H1 (cell line): ENCODE measurements at regions not wholly inside any gene's neighbourhood (a gene's known extent, or its start where the extent isn't known, plus 50 kb on each side); places are given as distances from the start of the nearest gene placed in this dataset.

ENCODE experiments used
- CTCF ChIA-PET: fragments of 300-600 bp; sonication (Branson Sonifier 250); formaldehyde crosslinking; loops from one replicate; lab custom pipeline; 2021; ENCODE audit not compliant: partially characterized antibody; lab: Charles Lee
- POLR2A ChIA-PET: fragments of 300-600 bp; sonication (Branson Sonifier 250); formaldehyde crosslinking; loops from one replicate; lab custom pipeline; 2021; ENCODE audit warnings: inconsistent platforms; ENCODE audit not compliant: partially characterized antibody; lab: Charles Lee
- DNase-seq, 2 experiments: peaks; one replicate each; pipeline versions ENCODE4 v3.0.0 to v3.0.0-alpha.2; 2010 to 2022; ENCODE audit warnings: low spot score in 2 of 2, low read depth in 1 of 2, mixed read lengths in 1 of 2
- FAIRE-seq: peaks from 2 replicates; lab custom pipeline; 2011; peaks lifted over from hg19 to GRCh38; lab: Jason Lieb, UNC
- H2AFZ ChIP-seq: 2 replicates; pipeline ENCODE4 v1.8.1; 2012; ENCODE audit warnings: low read length, inconsistent platforms
- H2AK5ac ChIP-seq: 2 replicates; pipeline ENCODE4 v1.6.1; 2013; ENCODE audit warnings: low read depth, low read length
- H2BK120ac ChIP-seq: replicated peaks from 2 replicates; pipeline ENCODE3; 2013; ENCODE audit warnings: low read depth, low read length, inconsistent platforms
- H2BK12ac ChIP-seq: 2 replicates; pipeline ENCODE4 v1.6.1; 2013; ENCODE audit warnings: low read depth, low read length
- H2BK15ac ChIP-seq: 2 replicates; pipeline ENCODE4 v1.6.1; 2013; ENCODE audit warnings: low read length
- H2BK20ac ChIP-seq: 2 replicates; pipeline ENCODE4 v1.6.1; 2013; ENCODE audit warnings: low read length
- H2BK5ac ChIP-seq: 2 replicates; pipeline ENCODE4 v1.6.1; 2013; ENCODE audit warnings: low read depth, low read length
- H3K14ac ChIP-seq: 2 replicates; pipeline ENCODE4 v1.6.1; 2013; ENCODE audit warnings: inconsistent platforms; ENCODE audit not compliant: insufficient read length
- H3K18ac ChIP-seq: 2 replicates; pipeline ENCODE4 v1.6.1; 2013; ENCODE audit warnings: low read length; ENCODE audit errors: extremely low read depth
- H3K23ac ChIP-seq: 2 replicates; pipeline ENCODE4 v1.6.1; 2013; ENCODE audit warnings: inconsistent platforms; ENCODE audit not compliant: insufficient read length
- H3K23me2 ChIP-seq: 2 replicates; pipeline ENCODE4 v1.6.1; 2013; ENCODE audit warnings: low read depth, low read length
- H3K27ac ChIP-seq: 2 replicates; pipeline ENCODE4 v1.6.1; 2011; ENCODE audit warnings: low read depth, low read length, inconsistent platforms
- H3K27me3 ChIP-seq, 4 experiments: replicated peaks in 1 of 4; 1 replicate in 1 of 4; 2 replicates in 3 of 4; pipeline versions ENCODE4 v1.6.1 to v1.8.1; 2011 to 2013; ENCODE audit warnings: low read length in 3 of 4, mild to moderate bottlenecking in 3 of 4, inconsistent platforms in 2 of 4, mixed read lengths in 2 of 4, moderate library complexity in 1 of 4; ENCODE audit not compliant: control insufficient read depth in 3 of 4, insufficient read depth in 3 of 4; ENCODE audit errors: extremely low read depth in 1 of 4
- H3K36me3 ChIP-seq, 4 experiments: 2 replicates each; pipeline versions ENCODE4 v1.6.1 to v1.8.1; 2011 to 2013; ENCODE audit warnings: mild to moderate bottlenecking in 4 of 4, low read length in 3 of 4, moderate library complexity in 2 of 4, control low read depth in 1 of 4, inconsistent platforms in 1 of 4; ENCODE audit not compliant: insufficient read depth in 4 of 4, control insufficient read depth in 2 of 4
- H3K4ac ChIP-seq: replicated peaks from 2 replicates; pipeline ENCODE3; 2013; ENCODE audit warnings: low read length, low read depth, mixed read lengths, inconsistent platforms; ENCODE audit not compliant: insufficient read length
- H3K4me1 ChIP-seq, 4 experiments: replicated peaks in 1 of 4; 1 replicate in 1 of 4; 2 replicates in 3 of 4; pipeline versions ENCODE4 v1.6.1 to v1.8.1; 2011 to 2013; ENCODE audit warnings: low read length in 3 of 4, inconsistent platforms in 2 of 4, mixed read lengths in 1 of 4; ENCODE audit not compliant: insufficient read depth in 4 of 4, control insufficient read depth in 3 of 4
- H3K4me2 ChIP-seq, 2 experiments: 2 replicates each; pipeline versions ENCODE4 v1.6.1 to v1.8.1; 2011 to 2013; ENCODE audit warnings: low read depth in 2 of 2, low read length in 2 of 2, control low read depth in 1 of 2, inconsistent platforms in 1 of 2, mild to moderate bottlenecking in 1 of 2; ENCODE audit not compliant: insufficient read depth in 1 of 2
- H3K4me3 ChIP-seq, 4 experiments: fragments of 200-600, 300-600 bp in 1 of 4; sonication (generic), shearing (Covaris generic), sonication (Bioruptor Twin) in 1 of 4; 2 replicates each; pipeline versions ENCODE4 v1.5.1 to v1.8.1; 2011 to 2016; ENCODE audit warnings: low read length in 4 of 4, low read depth in 3 of 4, control low read depth in 2 of 4, inconsistent platforms in 2 of 4, mild to moderate bottlenecking in 2 of 4, mixed read lengths in 1 of 4, moderate library complexity in 1 of 4; ENCODE audit not compliant: insufficient read depth in 2 of 4; ENCODE audit errors: extremely low read depth in 1 of 4
- H3K56ac ChIP-seq: replicated peaks from 2 replicates; pipeline ENCODE3; 2013; ENCODE audit warnings: low read depth, mild to moderate bottlenecking, mixed read lengths, low read length, inconsistent platforms; ENCODE audit not compliant: insufficient read length
- H3K79me1 ChIP-seq: 2 replicates; pipeline ENCODE4 v1.6.1; 2013; ENCODE audit warnings: low read depth, low read length, control low read depth
- H3K79me2 ChIP-seq, 2 experiments: 2 replicates each; pipeline versions ENCODE4 v1.6.1 to v1.8.1; 2012 to 2013; ENCODE audit warnings: low read length in 2 of 2, mild to moderate bottlenecking in 2 of 2, inconsistent platforms in 1 of 2; ENCODE audit not compliant: insufficient read depth in 2 of 2, control insufficient read depth in 1 of 2
- H3K9ac ChIP-seq, 4 experiments: replicated peaks in 1 of 4; 1 replicate in 1 of 4; 2 replicates in 3 of 4; pipeline versions ENCODE4 v1.6.1 to v1.8.1; 2011 to 2013; ENCODE audit warnings: low read depth in 3 of 4, low read length in 3 of 4, control low read depth in 2 of 4, mild to moderate bottlenecking in 2 of 4, moderate library complexity in 2 of 4, inconsistent platforms in 1 of 4; ENCODE audit errors: extremely low read depth in 1 of 4
- H3K9me3 ChIP-seq, 2 experiments: 2 replicates each; pipeline versions ENCODE4 v1.6.1 to v1.8.1; 2012 to 2013; ENCODE audit warnings: mild to moderate bottlenecking in 2 of 2, moderate library complexity in 2 of 2, control low read depth in 1 of 2, inconsistent platforms in 1 of 2, low read depth in 1 of 2, low read length in 1 of 2, mixed read lengths in 1 of 2; ENCODE audit not compliant: insufficient read depth in 2 of 2
- H4K20me1 ChIP-seq, 2 experiments: replicated peaks in 1 of 2; 2 replicates each; pipeline versions ENCODE3 to v1.8.1; 2011 to 2013; ENCODE audit warnings: inconsistent platforms in 2 of 2, low read length in 2 of 2, mild to moderate bottlenecking in 1 of 2; ENCODE audit not compliant: insufficient read depth in 2 of 2, control insufficient read depth in 1 of 2
- H4K5ac ChIP-seq: 2 replicates; pipeline ENCODE4 v1.6.1; 2013; ENCODE audit warnings: low read length, low read depth, mixed read lengths, inconsistent platforms; ENCODE audit not compliant: insufficient read length
- H4K8ac ChIP-seq: 2 replicates; pipeline ENCODE4 v1.8.0; 2013; ENCODE audit warnings: mild to moderate bottlenecking, moderate library complexity, low read length, inconsistent platforms; ENCODE audit not compliant: insufficient read depth; ENCODE audit errors: extremely low read depth
- H4K91ac ChIP-seq: replicated peaks from 2 replicates; pipeline ENCODE3; 2013; ENCODE audit warnings: low read length, mixed read lengths, inconsistent platforms; ENCODE audit not compliant: insufficient read length
- CBX5 ChIP-seq: fragments of 300-800, 300-1000 bp; sonication (generic); IDR thresholded peaks from 2 replicates; pipeline ENCODE4 v1.7.1; 2016; ENCODE audit warnings: antibody characterized with exemption, low read length, low read depth
- GTF2F1 ChIP-seq: IDR thresholded peaks from 2 replicates; pipeline ENCODE4 v1.6.1; 2012; ENCODE audit warnings: low read depth, low read length, improper control_type of control experiment, borderline replicate concordance
- POLR2AphosphoS5 ChIP-seq: IDR thresholded peaks from 2 replicates; pipeline ENCODE4 v1.6.1; 2011; ENCODE audit warnings: low read depth, low read length
- SIRT6 ChIP-seq: IDR thresholded peaks from one replicate; pipeline ENCODE4 v1.7.1; 2012; ENCODE audit warnings: low read length, inconsistent platforms
- SUZ12 ChIP-seq: fragments of 200-600 bp; sonication (generic); IDR thresholded peaks from 2 replicates; pipeline ENCODE4 v1.6.1; 2012; ENCODE audit warnings: mild to moderate bottlenecking, inconsistent platforms, low read length, moderate library complexity, mixed read lengths
- TAF1 ChIP-seq: IDR thresholded peaks from 2 replicates; pipeline ENCODE4 v1.6.1; 2011; ENCODE audit warnings: mild to moderate bottlenecking, low read depth, low read length
- WGBS, 2 experiments: shearing (Covaris generic) in 1 of 2; methylation state at CpG; one replicate each; pipeline versions ENCODE4 v1.1.6 to v1.1.7; 2013 to 2015; ENCODE audit warnings: low lambda C conversion rate in 2 of 2, mixed read lengths in 2 of 2, inconsistent platforms in 1 of 2, low coverage in 1 of 2, missing lambda C conversion rate in 1 of 2; ENCODE audit not compliant: insufficient replicate concordance in 2 of 2, insufficient coverage in 1 of 2, insufficient read length in 1 of 2; ENCODE audit errors: extremely low coverage in 1 of 2, missing lambda C conversion rate in 1 of 2; 5-methylcytosine and 5-hydroxymethylcytosine counted together

- Histone ChIP-seq H3K56ac (no peak overlapping the region), H3K4me1 (no peaks in the 10 kb centered on the region), H3K79me1 (no peaks in the 10 kb centered on the region), H4K91ac (no peak overlapping the region), H2BK20ac (no peak overlapping the region), H2BK15ac (no peak overlapping the region), H3K4me3 (no peak overlapping the region), H3K27me3 (no peaks in the 10 kb centered on the region), H2BK120ac (no peak overlapping the region), H4K8ac (no peak overlapping the region), H3K9me3 (no peaks in the 10 kb centered on the region), H3K79me2 (no peaks in the 10 kb centered on the region), H3K27ac (no peak overlapping the region), H3K36me3 (no peaks in the 10 kb centered on the region), H3K14ac (no peak overlapping the region), H2AFZ (0 out of 2 replicates have a peak overlapping the region, but pooled peaks have one; percentile 55), H3K9ac (no peak overlapping the region), H2AK5ac (no peak overlapping the region), H4K5ac (no peak overlapping the region), H3K23me2 (no peaks in the 10 kb centered on the region), H3K18ac (no peak overlapping the region), H2BK12ac (no peak overlapping the region), H3K4me2 (no peak overlapping the region), H3K4ac (no peak overlapping the region), H3K23ac (no peak overlapping the region), H4K20me1 (no peaks in the 10 kb centered on the region), H2BK5ac (no peak overlapping the region)
- TF ChIP-seq POLR2AphosphoS5 (no peak), SIRT6 (no peak), SUZ12 (no peak), TAF1 (no peak), CBX5 (no peak), GTF2F1 (no peak)
- ChIA-PET POLR2A (no interaction called here), CTCF (no interaction called here)
- 94% methylated on average over 4 of the region's 4 CpGs; no CpG with 5 or more reads in 1 of the 2 experiments for WGBS, 2 experiments
- no peak for FAIRE-seq
- no peak for DNase-seq
These were observed 186.0 kb upstream of the CNTN5 start for GRCh38 chr11:98834776-98835175.
